Cardiac muscle cell (in vitro differentiated cells and primary cell): ENCODE measurements at regions not wholly inside any gene's neighbourhood (a gene's known extent, or its start where the extent isn't known, plus 50 kb on each side); places are given as distances from the start of the nearest gene placed in this dataset.

Experiments
- DNase-seq, 2 donors: peaks; one replicate each; pipeline versions ENCODE4 v3.0.0 to v3.0.0-alpha.2; 2010 to 2017; ENCODE audit warnings: low read depth in 1 of 2, low spot score in 1 of 2
- H3K27ac ChIP-seq: fragments of 200-600 bp; sonication (generic); 2 replicates; pipeline ENCODE4 v1.5.1; 2016
- H3K27me3 ChIP-seq: fragments of 200-600 bp; sonication (generic); 2 replicates; pipeline ENCODE4 v1.6.0; 2016; ENCODE audit warnings: control low read depth
- H3K36me3 ChIP-seq: fragments of 200-600 bp; sonication (generic); 2 replicates; pipeline ENCODE4 v1.5.1; 2016; ENCODE audit warnings: control low read depth
- H3K4me1 ChIP-seq: fragments of 200-600 bp; sonication (generic); 2 replicates; pipeline ENCODE4 v1.8.1; 2017; ENCODE audit warnings: low read depth, mild to moderate bottlenecking, mixed run types
- H3K4me3 ChIP-seq: fragments of 200-600 bp; sonication (generic); 2 replicates; pipeline ENCODE4 v1.5.1; 2016; ENCODE audit warnings: mild to moderate bottlenecking
- H3K9me3 ChIP-seq: fragments of 200-600 bp; sonication (generic); 2 replicates; pipeline ENCODE4 v1.5.1; 2017; ENCODE audit warnings: low read depth, mild to moderate bottlenecking, control low read depth
- CTCF ChIP-seq: IDR thresholded peaks from 2 replicates; pipeline ENCODE4 v1.5.1; 2012; ENCODE audit warnings: low read depth, mild to moderate bottlenecking, low read length

GRCh38 chr13:91101381-91101780 lies 246.1 kb upstream of the MIR17HG start:
- no peaks in the 10 kb centered on the region for H3K4me1 ChIP-seq
- no peak overlapping the region for H3K27ac ChIP-seq
- H3K9me3 ChIP-seq, result no peaks in the 10 kb centered on the region
- no peak for TF ChIP-seq CTCF
- DNase-seq, result no peak
- no peak overlapping the region for H3K4me3 ChIP-seq
- H3K36me3 ChIP-seq, result no peaks in the 10 kb centered on the region
- H3K27me3 ChIP-seq, result no peaks in the 10 kb centered on the region

- Histone ChIP-seq H3K27ac (no peak overlapping the region), H3K27me3 (no peaks in the 10 kb centered on the region), H3K4me1 (no peaks in the 10 kb centered on the region), H3K36me3 (no peaks in the 10 kb centered on the region), H3K4me3 (no peak overlapping the region), H3K9me3 (no peaks in the 10 kb centered on the region)
- DNase-seq, result no peak
- no peak for TF ChIP-seq CTCF
Observed at GRCh38 chr13:91105270-91105669, 242.2 kb upstream of the MIR17HG start.

- Histone ChIP-seq H3K27ac (no peak overlapping the region), H3K9me3 (no peaks in the 10 kb centered on the region), H3K4me1 (no peaks in the 10 kb centered on the region), H3K36me3 (no peaks in the 10 kb centered on the region), H3K4me3 (no peak overlapping the region), H3K27me3 (no peaks in the 10 kb centered on the region)
- no peak for DNase-seq
- TF ChIP-seq CTCF, result no peak
Observed at GRCh38 chr13:91106565-91106964, 240.9 kb upstream of the MIR17HG start.

GRCh38 chr13:91108315-91108714 lies 239.2 kb upstream of the MIR17HG start:
- no peak for TF ChIP-seq CTCF

GRCh38 chr13:91111476-91112200 lies 235.8 kb upstream of the MIR17HG start:
- no peaks in the 10 kb centered on the region for H3K9me3 ChIP-seq
- no peaks in the 10 kb centered on the region for H3K4me1 ChIP-seq
- H3K27me3 ChIP-seq, result no peaks in the 10 kb centered on the region
- H3K27ac ChIP-seq, result no peak overlapping the region
- H3K36me3 ChIP-seq, result no peaks in the 10 kb centered on the region
- DNase-seq, result no peak
- no peak for TF ChIP-seq CTCF
- H3K4me3 ChIP-seq, result no peak overlapping the region

More at GRCh38 chr13:91108315-91108714, 239.2 kb upstream of the MIR17HG start:
- no peak for DNase-seq
- Histone ChIP-seq H3K27me3 (no peaks in the 10 kb centered on the region), H3K36me3 (no peaks in the 10 kb centered on the region), H3K27ac (no peak overlapping the region), H3K9me3 (no peaks in the 10 kb centered on the region), H3K4me1 (no peaks in the 10 kb centered on the region), H3K4me3 (no peak overlapping the region)
